Esophagus mucosa (tissue), 1 donor: ENCODE measurements at regions not wholly inside any gene's neighbourhood (a gene's known extent, or its start where the extent isn't known, plus 50 kb on each side); places are given as distances from the start of the nearest gene placed in this dataset.

Experiments
- ATAC-seq: fragments of 200-7000 bp; cut with Tn5 transposase; one replicate; pipeline ENCODE4 v1.9.1; 2020
- donor health status: DM: yes; HTN: yes; CAD: no.

DNA sequence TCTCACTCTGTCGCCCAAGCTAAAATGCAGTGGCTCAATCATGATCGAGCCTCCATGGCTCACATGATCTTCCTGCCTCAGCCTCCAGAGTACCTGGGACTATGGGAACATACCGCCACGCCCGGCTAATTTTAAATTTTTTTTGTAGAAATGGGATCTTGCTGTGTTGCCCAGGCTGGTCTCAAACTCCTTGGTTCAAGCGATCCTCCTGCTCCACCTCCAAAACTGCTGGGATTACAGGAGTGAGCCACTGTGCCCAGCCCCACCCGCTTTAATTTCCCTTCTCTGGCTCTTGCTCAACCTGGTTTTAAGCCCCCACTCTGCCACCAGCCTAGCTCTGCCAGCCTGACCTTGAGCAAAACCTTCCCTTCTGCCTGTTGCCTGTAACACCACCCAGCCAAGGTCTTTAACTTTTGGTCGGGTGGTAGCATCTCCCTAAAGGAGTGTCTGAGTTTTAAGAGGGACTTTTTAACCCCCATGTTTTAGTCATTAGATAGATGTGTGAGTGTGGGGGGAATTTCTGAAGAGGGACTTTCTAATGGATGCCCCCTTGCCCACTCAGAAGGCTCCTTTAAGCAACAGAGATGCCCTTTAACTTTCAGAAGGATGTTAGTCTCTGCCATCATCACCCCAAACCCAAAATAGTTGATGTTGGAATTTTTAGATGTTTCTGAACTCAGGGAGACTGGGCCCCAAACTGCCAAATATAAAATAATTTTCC is 71.8 kb upstream of the FOXP4 start:
- no peak for ATAC-seq

DNA sequence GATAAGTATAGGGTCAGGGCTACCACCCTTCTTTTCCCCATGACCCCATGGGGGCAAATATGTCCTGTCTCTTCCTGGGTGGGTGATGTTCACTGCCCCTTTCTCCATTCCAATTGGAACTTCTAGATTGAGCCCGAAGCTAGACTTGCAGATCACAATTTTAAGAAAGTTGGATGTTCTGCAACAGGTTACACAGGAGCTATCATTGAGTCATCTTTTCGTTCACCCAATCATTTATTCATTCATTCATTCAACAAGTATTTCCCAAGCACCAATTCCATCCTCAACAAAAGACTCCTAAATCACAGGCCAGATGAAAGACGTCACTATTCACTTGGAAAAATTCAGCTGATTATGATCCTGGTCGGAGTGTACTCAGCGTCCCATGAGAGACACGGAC is 71.0 kb upstream of the FOXP4 start:
- ATAC-seq = no peak

DNA sequence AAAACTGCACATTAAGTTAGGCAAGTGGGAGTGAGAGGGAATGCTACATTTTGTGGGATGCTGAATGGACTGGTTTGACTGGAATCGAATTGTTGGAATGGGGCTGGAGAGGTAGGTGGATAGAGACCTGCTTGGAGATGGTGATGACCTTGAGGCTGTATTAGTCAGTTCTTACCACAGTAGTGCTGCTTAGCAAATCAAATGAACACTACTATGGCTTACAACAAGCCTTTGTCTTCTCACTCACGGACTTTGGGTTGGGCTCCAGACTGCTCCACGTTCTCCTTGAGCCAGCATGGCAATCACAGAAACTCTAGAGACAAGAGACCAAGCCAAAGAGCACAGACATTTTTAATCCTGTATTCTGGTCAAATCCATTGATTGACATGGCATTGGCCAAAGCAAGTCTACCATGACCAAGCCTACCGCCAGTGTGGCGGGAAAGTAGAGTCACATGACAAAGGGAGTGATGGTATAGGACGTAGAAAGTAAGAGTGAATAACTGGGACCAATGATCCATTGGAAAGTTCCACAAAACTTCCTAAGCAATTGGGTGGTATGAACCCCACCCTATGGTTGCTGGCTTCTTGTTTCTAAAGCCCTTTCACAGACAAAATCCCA is 70.3 kb upstream of the FOXP4 start:
- ATAC-seq = no peak

DNA sequence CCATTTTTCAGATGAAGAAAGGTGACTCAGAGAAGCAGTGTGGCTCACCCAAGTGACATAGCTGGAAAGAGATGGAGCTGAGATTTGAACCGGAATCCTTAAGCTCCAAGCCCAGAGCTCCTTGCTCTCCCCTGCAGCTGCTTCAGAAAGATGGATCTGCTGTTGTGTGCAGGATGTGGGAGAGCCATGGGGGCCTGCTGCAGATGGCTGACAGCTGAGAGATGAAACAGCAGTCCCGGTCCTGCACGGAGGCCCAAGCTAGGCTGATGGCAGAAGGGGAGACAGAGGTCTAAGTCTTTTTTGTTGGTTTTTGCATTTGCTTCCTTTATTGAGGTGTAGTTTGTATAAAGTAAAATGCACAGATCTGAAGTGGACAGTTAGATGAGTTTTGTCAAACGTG is 69.8 kb upstream of the FOXP4 start:
- ATAC-seq = no peak

DNA sequence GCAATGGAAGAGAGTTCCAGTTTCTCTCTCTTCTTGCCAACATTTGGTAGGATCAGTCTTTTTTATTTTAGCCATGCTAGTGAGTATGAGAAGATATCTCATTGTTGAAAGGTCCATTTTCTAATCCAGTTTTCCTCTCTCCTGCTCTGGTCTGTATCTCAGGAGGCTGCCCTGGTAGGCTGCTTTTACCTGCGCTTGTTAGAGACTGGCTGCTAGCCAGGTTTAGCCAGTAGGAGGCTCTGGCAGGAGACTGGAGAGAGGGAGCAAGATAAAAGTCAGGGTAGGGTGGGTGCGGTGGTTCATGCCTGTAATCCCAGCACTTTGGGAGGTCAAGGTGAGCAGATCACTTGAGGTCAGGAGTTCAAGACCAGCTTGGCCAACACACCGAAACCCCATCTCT is 68.6 kb upstream of the FOXP4 start:
- ATAC-seq = no peak

DNA sequence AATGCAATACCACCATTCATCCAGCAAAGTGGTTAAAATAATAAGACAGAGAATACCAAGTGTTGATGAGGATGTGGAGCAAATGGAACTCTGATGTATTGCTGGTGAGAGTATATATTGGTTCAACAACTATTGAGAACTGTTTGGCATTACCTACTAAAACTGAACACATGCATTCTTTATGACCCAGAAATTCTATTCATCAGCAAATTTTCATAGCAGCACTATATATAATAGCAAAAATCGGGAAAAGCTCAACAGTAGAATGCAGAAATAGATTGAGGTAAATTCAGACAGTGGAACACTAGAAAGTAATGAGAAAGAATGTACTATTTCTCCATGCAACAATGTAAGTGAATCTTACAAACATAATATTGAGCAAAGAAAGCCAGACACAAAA is 62.2 kb upstream of the FOXP4 start:
- ATAC-seq = no peak

DNA sequence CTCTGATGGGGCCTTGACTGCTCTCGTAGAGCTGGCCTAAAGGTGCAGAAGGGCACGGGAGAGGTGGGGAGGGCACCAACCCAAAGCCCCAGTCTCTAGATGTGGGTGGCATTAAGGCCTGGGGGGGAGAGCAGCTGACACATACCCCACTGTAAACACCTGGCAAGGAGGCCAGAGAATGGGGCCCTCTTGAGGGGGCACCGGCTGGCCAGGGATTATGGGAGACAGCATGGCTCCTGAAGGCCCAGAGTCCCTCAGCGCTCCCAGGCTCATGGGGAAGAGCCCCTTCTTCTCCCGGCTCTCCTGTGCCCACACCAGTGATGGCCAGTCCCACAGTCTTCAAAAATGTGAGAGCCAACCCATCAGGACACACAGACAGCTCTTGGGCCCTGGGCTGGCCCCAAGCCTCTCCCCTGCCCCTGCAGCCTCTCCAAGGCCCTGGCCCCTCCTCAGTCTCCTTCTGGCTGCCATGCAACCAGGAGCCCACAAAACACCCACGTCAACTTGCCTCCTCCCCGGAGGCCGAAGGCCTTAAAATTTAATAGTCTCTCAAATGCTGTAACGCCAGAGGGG is 58.2 kb upstream of the FOXP4 start:
- ATAC-seq = no peak

DNA sequence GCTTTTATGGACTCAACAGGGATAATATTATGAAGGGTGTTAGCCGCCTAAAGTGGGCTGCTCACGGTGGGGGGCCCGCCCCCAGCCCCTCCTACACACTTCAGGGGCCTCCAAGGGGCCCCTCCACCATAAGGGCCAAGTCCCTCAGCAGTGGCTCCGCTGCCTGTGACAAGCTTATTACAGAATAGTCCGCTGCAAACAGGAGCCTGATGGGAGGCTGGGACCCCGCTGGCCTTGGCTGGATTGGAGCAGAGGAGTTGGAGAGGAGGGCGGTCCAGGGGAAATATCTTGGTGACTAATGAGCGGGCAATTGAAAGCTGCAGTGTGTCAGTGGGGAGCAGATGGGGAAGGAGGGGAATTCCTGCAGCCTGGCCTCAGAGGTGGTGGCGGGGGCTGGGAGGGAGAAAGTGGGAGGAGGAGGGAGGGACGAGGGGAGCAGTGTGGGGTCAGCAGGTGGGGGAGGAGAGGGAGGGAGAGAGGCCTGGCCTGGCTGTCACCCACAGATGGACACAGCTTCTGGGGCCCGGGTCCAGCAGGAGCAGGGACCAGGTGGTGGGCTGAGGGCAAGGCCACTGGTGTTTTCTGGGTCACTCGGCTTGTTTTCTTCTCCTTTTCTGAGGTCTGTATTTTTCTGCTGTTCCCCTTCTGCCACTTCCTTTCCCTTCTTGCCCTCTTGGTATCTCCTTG is 57.6 kb upstream of the FOXP4 start:
- no peak for ATAC-seq

DNA sequence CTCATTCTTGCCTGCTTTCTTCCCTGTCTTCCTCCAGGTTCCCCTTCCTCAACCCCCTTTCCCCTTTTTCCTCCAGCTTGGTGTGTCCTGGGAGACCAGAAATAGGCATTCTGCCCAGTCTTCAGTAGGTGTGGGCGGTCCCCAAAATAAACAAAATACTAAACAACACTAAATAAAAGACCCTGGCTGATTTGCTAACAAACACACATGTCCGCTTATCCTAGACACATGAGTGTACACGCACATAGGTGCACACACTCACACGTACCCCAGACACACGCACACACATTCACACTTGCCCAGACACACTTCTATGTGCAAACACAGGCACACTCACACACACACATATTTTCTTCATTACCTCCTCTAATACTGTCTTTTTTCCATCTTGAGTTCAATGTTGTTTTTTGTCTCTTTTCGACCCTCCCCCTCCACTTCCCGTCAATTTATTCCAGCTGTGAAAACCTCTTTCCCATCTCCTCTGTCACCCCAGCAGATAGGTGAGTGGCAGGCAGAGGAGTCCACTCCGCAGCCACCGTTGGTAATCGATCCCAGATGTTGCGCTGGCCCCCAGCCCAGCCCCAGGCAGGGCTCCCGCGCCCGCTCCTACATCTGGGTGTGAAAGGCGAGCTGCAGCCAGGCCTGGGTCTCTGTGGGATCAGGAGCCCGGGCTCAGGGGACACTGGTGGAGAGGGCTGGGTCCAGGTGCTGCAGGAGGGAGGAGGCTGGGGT is 56.9 kb upstream of the FOXP4 start:
- peak; percentile 8 for ATAC-seq

DNA sequence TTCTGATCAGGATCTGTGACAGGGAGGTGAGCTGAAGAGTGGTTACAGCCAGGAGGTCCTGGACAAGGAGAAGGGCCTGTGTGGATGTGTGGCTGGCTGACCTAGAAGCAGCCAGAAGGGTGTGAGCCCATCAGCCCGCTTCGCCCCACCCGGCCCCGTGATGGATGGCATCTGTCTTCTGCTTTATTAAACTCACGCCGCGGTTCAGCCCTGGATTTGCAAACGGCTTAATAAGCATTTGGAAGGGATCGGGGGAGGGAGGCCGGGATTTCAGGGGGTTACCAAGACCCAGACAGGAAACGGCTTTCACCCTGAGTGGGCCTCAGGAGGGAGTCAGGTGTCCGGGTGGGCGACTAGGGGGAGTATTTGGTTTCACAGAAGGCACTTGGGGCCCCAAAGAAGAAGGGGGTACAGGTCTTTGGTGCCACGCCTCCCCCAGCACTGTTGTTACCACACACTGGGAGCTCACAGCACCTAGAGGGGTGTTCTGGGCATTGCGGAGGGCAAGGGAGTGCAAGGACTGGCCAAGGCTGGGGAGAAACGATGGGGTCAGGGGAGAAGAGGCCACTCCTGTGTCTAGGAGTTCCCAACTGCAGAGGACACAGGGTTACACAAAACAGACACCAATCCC is 53.8 kb upstream of the FOXP4 start:
- ATAC-seq = peak; percentile 17

DNA sequence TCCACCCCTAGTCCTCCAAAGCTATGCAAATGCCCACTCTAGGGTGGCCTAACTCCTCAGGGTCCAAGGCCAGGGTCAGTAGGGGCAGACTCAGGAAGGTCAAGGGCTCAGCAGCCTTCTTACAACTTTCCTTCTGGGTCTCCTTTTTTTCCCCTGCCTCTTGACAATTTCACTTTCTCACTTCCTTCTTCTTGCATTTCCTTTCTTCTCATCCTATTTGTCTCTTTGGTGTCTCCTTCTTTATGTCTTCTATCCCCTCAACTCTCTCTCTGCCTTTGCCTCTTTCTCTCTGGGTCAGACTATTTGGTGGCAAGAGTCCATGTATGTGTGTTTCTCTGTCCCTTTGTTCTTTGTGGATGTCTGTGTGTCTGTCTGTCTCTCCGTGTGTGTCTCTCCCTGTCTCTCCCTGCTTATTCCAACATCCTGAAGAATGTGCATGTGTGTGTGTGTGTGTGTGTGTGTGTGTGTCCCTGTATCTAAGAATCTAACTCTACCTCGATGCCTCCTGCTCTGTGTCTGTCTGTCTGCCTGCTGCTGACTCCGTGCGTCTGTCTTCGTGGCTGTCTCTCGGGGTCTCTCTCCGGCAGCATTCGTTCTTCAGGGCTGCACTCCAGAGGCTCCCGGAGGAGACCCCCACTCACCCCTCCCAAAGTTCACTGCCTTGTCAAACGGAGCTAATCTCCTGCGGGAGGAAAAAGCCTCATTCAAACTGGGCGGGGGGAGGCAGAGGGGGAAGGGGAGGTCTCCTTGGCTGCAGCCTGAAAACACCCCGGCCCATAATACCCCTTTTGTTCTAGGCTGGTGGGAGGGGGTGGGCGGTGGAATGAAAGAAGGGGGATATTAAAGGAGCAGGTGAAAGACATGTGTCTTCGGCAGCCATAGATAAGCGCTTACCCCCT is 51.7 kb upstream of the FOXP4 start:
- no peak for ATAC-seq
